ENCODE measurements at regions not wholly inside any gene's neighbourhood (a gene's known extent, or its start where the extent isn't known, plus 50 kb on each side); places are given as distances from the start of the nearest gene placed in this dataset.

- no peaks in the 10 kb centered on the region for H3K9me3 Mint-ChIP-seq (ENCODE audit: low read depth)
- H3K27me3 Mint-ChIP-seq (ENCODE audit: low read depth): peaks cover 4% of the 10 kb centered on the region
- peaks cover 3% of the 10 kb centered on the region for H3K4me1 Mint-ChIP-seq (ENCODE audit: low read depth)
- DNase-seq (ENCODE audit: low spot score): no peak
- H3K27ac Mint-ChIP-seq (ENCODE audit: unreplicated experiment): no peak overlapping the region
- no peak overlapping the region for H3K4me3 Mint-ChIP-seq (ENCODE audit: unreplicated experiment)
- no peaks in the 10 kb centered on the region for H3K36me3 Mint-ChIP-seq (ENCODE audit: low read depth)
- no peak for TF ChIP-seq CTCF (IDR thresholded peaks at IDR 0.05)
Measured at GRCh38 chr11:88414981-88415413, 77.5 kb upstream of the CTSC start.

GRCh38 chr11:88414385-88414861 is 76.9 kb upstream of the CTSC start:
- H3K27ac Mint-ChIP-seq (ENCODE audit: unreplicated experiment): no peak overlapping the region
- H3K36me3 Mint-ChIP-seq (ENCODE audit: low read depth): no peaks in the 10 kb centered on the region

GRCh38 chr11:88411265-88411664 is 73.7 kb upstream of the CTSC start:
- no peaks in the 10 kb centered on the region for H3K9me3 Mint-ChIP-seq (ENCODE audit: low read depth)
- no peaks in the 10 kb centered on the region for H3K36me3 Mint-ChIP-seq (ENCODE audit: low read depth)
- H3K4me1 Mint-ChIP-seq (ENCODE audit: low read depth): peaks cover 3% of the 10 kb centered on the region
- no peak overlapping the region for H3K4me3 Mint-ChIP-seq (ENCODE audit: unreplicated experiment)
- no peak for DNase-seq (ENCODE audit: low spot score)
- peaks cover 4% of the 10 kb centered on the region for H3K27me3 Mint-ChIP-seq (ENCODE audit: low read depth)
- TF ChIP-seq CTCF (IDR thresholded peaks at IDR 0.05): no peak
- H3K27ac Mint-ChIP-seq (ENCODE audit: unreplicated experiment): no peak overlapping the region

More at GRCh38 chr11:88414385-88414861, 76.9 kb upstream of the CTSC start:
- no peak for DNase-seq (ENCODE audit: low spot score)
- peaks cover 3% of the 10 kb centered on the region for H3K4me1 Mint-ChIP-seq (ENCODE audit: low read depth)
- no peaks in the 10 kb centered on the region for H3K9me3 Mint-ChIP-seq (ENCODE audit: low read depth)
- TF ChIP-seq CTCF (IDR thresholded peaks at IDR 0.05): no peak
- H3K4me3 Mint-ChIP-seq (ENCODE audit: unreplicated experiment): no peak overlapping the region
- peaks cover 4% of the 10 kb centered on the region for H3K27me3 Mint-ChIP-seq (ENCODE audit: low read depth)

GRCh38 chr11:88410656-88411055 is 73.1 kb upstream of the CTSC start:
- DNase-seq (ENCODE audit: low spot score): no peak
- no peaks in the 10 kb centered on the region for H3K9me3 Mint-ChIP-seq (ENCODE audit: low read depth)
- H3K4me3 Mint-ChIP-seq (ENCODE audit: unreplicated experiment): no peak overlapping the region
- peaks cover 4% of the 10 kb centered on the region for H3K27me3 Mint-ChIP-seq (ENCODE audit: low read depth)
- no peak overlapping the region for H3K27ac Mint-ChIP-seq (ENCODE audit: unreplicated experiment)
- no peak for TF ChIP-seq CTCF (IDR thresholded peaks at IDR 0.05)
- no peaks in the 10 kb centered on the region for H3K36me3 Mint-ChIP-seq (ENCODE audit: low read depth)
- peaks cover 3% of the 10 kb centered on the region for H3K4me1 Mint-ChIP-seq (ENCODE audit: low read depth)

- no peak for TF ChIP-seq CTCF (IDR thresholded peaks at IDR 0.05)
- H3K4me1 Mint-ChIP-seq (ENCODE audit: low read depth): peaks cover 3% of the 10 kb centered on the region
- no peak overlapping the region for H3K4me3 Mint-ChIP-seq (ENCODE audit: unreplicated experiment)
- H3K9me3 Mint-ChIP-seq (ENCODE audit: low read depth): no peaks in the 10 kb centered on the region
- peaks cover 4% of the 10 kb centered on the region for H3K27me3 Mint-ChIP-seq (ENCODE audit: low read depth)
- no peak overlapping the region for H3K27ac Mint-ChIP-seq (ENCODE audit: unreplicated experiment)
- H3K36me3 Mint-ChIP-seq (ENCODE audit: low read depth): no peaks in the 10 kb centered on the region
- no peak for DNase-seq (ENCODE audit: low spot score)
Measured at GRCh38 chr11:88410056-88410455, 72.5 kb upstream of the CTSC start.
